D721Med (cell line): ENCODE measurements at regions not wholly inside any gene's neighbourhood (a gene's known extent, or its start where the extent isn't known, plus 50 kb on each side); places are given as distances from the start of the nearest gene placed in this dataset.
"Not testable (repeated sequence)": the region's sequence is repeated elsewhere in the genome, so short reads cannot be mapped to it uniquely, and the experiment has no call there.

Source experiments
- DNase-seq: peaks from one replicate; pipeline ENCODE4 v3.0.0; 2011; ENCODE audit warnings: low spot score; ENCODE audit not compliant: insufficient read length
- FAIRE-seq: peaks from 2 replicates; lab custom pipeline; 2011; peaks lifted over from hg19 to GRCh38; lab: Jason Lieb, UNC
- TF ChIP-seq, protein P1 (sequence below): IDR thresholded peaks from 2 replicates; pipeline ENCODE4 v1.5.1; 2012; ENCODE audit warnings: mild to moderate bottlenecking, control low read depth; ENCODE audit not compliant: insufficient read depth; ENCODE audit errors: missing control alignments

DNA sequence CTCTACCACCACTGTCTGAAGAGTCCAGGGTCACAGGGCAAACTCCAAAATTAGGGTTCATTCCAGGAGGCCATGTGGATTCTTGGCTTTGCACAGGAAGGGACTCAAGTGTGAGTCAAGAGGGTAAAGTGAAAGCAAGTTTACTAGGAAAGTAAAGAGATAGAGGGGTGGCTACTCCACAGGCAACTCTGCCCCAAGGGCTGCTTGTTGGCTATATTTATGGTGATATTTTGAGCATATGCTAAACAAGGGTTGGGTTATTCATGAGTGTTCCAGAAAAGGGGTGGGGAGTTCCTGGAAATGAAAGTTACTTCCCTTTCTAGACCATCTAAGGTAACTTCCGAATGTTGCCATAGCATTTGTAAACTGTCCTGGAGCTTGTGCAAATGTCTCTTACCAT is 1222.0 kb upstream of the TENM3 start:
- TF ChIP-seq, protein P1, sequence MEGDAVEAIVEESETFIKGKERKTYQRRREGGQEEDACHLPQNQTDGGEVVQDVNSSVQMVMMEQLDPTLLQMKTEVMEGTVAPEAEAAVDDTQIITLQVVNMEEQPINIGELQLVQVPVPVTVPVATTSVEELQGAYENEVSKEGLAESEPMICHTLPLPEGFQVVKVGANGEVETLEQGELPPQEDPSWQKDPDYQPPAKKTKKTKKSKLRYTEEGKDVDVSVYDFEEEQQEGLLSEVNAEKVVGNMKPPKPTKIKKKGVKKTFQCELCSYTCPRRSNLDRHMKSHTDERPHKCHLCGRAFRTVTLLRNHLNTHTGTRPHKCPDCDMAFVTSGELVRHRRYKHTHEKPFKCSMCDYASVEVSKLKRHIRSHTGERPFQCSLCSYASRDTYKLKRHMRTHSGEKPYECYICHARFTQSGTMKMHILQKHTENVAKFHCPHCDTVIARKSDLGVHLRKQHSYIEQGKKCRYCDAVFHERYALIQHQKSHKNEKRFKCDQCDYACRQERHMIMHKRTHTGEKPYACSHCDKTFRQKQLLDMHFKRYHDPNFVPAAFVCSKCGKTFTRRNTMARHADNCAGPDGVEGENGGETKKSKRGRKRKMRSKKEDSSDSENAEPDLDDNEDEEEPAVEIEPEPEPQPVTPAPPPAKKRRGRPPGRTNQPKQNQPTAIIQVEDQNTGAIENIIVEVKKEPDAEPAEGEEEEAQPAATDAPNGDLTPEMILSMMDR = no peak
- no peak for DNase-seq

DNA sequence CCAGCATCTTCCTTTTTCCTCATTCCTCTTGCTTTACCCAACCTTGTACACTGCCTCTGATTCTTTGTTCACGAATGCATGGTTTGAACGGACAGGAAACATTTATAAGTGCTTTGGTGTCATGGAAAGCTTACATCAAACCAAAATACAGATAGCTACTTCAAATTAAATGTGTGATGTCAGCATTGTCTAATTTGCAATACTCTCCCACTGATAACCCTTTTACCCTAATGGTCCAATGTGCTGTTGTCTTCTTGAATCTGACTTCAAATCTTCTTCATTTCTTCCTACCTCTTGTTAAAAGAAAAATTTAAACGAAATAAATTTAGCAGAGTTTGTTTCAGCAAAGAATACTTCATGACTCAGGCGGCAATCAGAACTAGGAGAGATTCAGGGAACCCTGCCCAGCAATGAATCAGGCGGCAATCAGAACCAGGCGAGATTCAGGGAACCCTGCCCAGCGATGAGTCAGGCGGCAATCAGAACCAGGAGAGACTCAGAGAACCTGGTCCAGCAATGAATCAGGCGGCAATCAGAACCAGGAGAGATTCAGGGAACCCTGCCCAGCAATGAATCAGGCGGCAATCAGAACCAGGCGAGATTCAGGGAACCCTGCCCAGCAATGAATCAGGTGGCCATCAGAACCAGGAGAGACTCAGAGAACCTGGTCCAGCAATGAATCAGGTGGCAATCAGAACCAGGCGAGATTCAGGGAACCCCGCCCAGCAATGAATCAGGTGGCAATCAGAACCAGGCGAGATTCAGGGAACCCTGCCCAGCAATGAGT is 1212.9 kb upstream of the TENM3 start:
- FAIRE-seq, DNase-seq: not testable (repeated sequence)

More for the DNA sequence above, 1222.0 kb upstream of the TENM3 start:
- FAIRE-seq = no peak

DNA sequence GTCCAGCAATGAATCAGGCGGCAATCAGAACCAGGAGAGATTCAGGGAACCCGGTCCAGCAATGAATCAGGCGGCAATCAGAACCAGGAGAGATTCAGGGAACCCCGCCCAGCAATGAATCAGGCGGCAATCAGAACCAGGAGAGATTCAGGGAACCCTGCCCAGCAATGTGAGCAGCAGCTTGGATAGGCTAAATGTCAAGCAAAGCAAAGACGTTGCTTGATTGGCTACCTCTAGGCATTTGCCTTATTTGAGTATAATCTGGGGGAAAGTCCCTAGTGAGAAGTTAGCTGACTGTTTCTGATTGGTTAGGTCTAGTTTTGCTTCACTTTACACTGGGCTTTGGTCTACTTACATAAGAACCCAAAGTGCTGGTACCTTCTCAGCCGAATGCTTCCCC is 1212.2 kb upstream of the TENM3 start:
- DNase-seq = no peak
- no peak for FAIRE-seq
- TF ChIP-seq, protein P1 = no peak

DNA sequence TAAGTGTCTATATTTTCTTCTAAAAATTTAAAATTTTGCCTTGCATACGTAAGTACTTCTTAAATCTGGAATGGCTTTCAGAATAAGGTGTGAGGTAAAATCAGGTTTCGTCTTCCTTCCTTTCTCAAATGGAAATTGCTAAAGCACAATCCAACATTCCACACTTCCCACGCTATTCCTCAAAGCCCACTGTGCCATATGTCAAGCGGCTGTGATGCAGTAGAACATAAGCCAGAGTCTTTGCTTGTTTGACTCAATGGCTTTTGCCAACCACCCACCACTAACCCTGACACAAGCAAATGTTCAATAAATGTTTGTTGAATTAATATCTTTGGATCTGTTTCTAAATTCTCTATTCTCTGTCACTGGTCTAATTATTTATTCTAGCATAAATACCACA is 1199.7 kb upstream of the TENM3 start:
- TF ChIP-seq, protein P1 = no peak
- FAIRE-seq = no peak

DNA sequence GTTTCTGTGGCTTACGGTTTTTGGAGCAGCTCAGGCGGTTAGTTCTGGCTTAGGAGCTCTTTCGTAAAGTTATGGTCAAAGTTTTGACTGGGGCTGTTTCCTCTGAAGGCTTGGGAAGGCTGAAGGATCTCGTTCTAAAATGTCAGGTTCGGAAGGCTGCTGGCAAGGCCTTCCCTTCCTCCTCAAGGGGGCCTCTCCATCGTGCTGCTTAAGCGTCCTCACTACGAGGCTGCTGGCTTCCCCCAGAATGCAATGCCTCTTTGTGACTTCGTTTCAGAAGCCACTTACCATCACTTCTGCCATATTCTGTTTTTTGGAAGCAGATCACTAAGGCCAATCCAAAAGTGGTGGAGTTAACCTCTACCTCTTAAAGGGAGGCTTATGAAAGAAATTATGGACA is 1196.4 kb upstream of the TENM3 start:
- no peak for FAIRE-seq
- TF ChIP-seq, protein P1 = no peak
- no peak for DNase-seq

More for the DNA sequence above, 1199.7 kb upstream of the TENM3 start:
- no peak for DNase-seq

DNA sequence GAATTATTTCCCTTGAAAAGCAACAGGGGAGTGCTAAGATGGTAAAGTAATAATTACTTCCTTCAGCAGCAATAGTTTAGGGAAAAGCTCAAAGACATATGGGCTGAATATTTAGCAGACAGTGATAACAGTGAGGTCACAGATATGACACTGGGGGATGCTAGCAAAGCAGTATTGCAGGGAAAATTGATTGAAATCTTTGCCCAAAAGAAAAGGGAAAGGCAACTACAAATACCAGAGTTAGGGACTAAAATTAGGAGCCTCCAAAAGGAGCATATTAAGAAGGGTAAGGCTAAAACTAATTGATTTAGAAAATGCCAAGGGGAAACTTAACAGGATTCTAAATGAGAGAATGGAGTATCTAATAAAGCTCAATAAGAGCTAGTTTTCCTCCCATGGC is 1191.3 kb upstream of the TENM3 start:
- FAIRE-seq (no peak), DNase-seq (no peak)
- TF ChIP-seq, protein P1 = no peak

DNA sequence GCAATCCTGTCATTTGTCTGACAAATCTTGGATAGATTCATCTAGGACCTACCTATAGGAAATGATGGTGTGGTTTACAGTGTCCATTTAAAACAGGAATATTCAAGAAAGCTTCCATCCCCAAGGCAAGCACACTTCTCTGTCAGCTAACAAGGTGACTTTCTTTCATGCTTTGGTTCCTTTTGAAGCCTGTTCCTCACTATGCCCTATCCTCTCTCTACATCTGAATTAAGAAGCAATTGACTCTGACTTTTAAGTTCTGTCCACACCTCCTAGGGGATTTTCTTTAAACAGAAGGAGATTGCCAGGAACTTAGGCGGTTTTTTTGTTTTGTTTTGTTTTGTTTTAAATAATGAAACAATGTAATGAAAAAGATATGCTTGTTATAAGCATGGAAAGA is 1181.4 kb upstream of the TENM3 start:
- DNase-seq (no peak), FAIRE-seq (no peak)
- TF ChIP-seq, protein P1 = no peak
